Neuronal stem cell (in vitro differentiated cells): ENCODE measurements at regions not wholly inside any gene's neighbourhood (a gene's known extent, or its start where the extent isn't known, plus 50 kb on each side); places are given as distances from the start of the nearest gene placed in this dataset.

Source experiments
- DNase-seq: peaks from one replicate; pipeline ENCODE4 v3.0.0-alpha.2; 2013; ENCODE audit warnings: low spot score
- H2AFZ ChIP-seq: one replicate; pipeline ENCODE4 v1.6.1; 2013; ENCODE audit warnings: mild to moderate bottlenecking, low read length, inconsistent platforms
- H2AK5ac ChIP-seq: 2 replicates; pipeline ENCODE4 v1.6.1; 2013; ENCODE audit warnings: low read depth, mild to moderate bottlenecking, inconsistent platforms, low read length, moderate library complexity, mixed read lengths
- H2BK120ac ChIP-seq: 2 replicates; pipeline ENCODE4 v1.6.1; 2013; ENCODE audit warnings: low read depth, mild to moderate bottlenecking, inconsistent platforms, low read length, moderate library complexity, mixed read lengths
- H2BK12ac ChIP-seq: one replicate; pipeline ENCODE4 v1.6.1; 2013; ENCODE audit warnings: low read length, inconsistent platforms
- H2BK15ac ChIP-seq: 2 replicates; pipeline ENCODE4 v1.6.1; 2013; ENCODE audit warnings: mild to moderate bottlenecking, low read length, inconsistent platforms, mixed read lengths
- H2BK5ac ChIP-seq: one replicate; pipeline ENCODE4 v1.6.1; 2013; ENCODE audit warnings: inconsistent platforms, mild to moderate bottlenecking, low read length, moderate library complexity
- H3K14ac ChIP-seq: one replicate; pipeline ENCODE4 v1.6.1; 2013; ENCODE audit warnings: low read length, inconsistent platforms
- H3K18ac ChIP-seq: 2 replicates; pipeline ENCODE4 v1.6.1; 2013; ENCODE audit warnings: low read length, inconsistent platforms
- H3K23ac ChIP-seq: 2 replicates; pipeline ENCODE4 v1.6.1; 2013; ENCODE audit warnings: low read depth, mild to moderate bottlenecking, mixed read lengths, low read length, inconsistent platforms; ENCODE audit not compliant: poor library complexity
- H3K27ac ChIP-seq: replicated peaks from 3 replicates; pipeline ENCODE4 v1.5.1; 2013; ENCODE audit warnings: low read length, inconsistent platforms
- H3K27me3 ChIP-seq, 3 experiments: 2 replicates each; pipeline ENCODE4 v1.6.1; 2013; ENCODE audit warnings: low read length in 3 of 3, mild to moderate bottlenecking in 2 of 3, inconsistent platforms in 1 of 3, low read depth in 1 of 3, mixed read lengths in 1 of 3, moderate library complexity in 1 of 3; ENCODE audit not compliant: control insufficient read depth in 3 of 3, insufficient read depth in 3 of 3
- H3K36me3 ChIP-seq, 2 donors: replicated peaks in 1 of 2; 2 replicates each; pipeline ENCODE4 v1.6.1; 2013; ENCODE audit warnings: low read length in 2 of 2; ENCODE audit not compliant: control insufficient read depth in 2 of 2, insufficient read depth in 2 of 2
- H3K4ac ChIP-seq: 2 replicates; pipeline ENCODE4 v1.6.1; 2013; ENCODE audit warnings: inconsistent platforms, mild to moderate bottlenecking, low read length, moderate library complexity
- H3K4me1 ChIP-seq, 2 donors: 1 replicate in 1 of 2; 2 replicates in 1 of 2; pipeline ENCODE4 v1.6.1; 2013; ENCODE audit warnings: low read length in 2 of 2, low read depth in 1 of 2; ENCODE audit not compliant: control insufficient read depth in 2 of 2, insufficient read depth in 1 of 2
- H3K4me2 ChIP-seq: one replicate; pipeline ENCODE4 v1.6.1; 2013; ENCODE audit warnings: mild to moderate bottlenecking, low read length, inconsistent platforms; ENCODE audit not compliant: insufficient read depth, poor library complexity, severe bottlenecking
- H3K4me3 ChIP-seq, 2 donors: 2 replicates each; pipeline ENCODE4 v1.5.1; 2013; ENCODE audit warnings: low read length in 2 of 2, mild to moderate bottlenecking in 2 of 2, inconsistent platforms in 1 of 2, moderate library complexity in 1 of 2
- H3K79me1 ChIP-seq: one replicate; pipeline ENCODE4 v1.6.1; 2013; ENCODE audit warnings: low read depth, mild to moderate bottlenecking, inconsistent platforms, low read length, moderate library complexity
- H3K9ac ChIP-seq: one replicate; pipeline ENCODE4 v1.6.1; 2013; ENCODE audit warnings: mild to moderate bottlenecking, low read depth, low read length, inconsistent platforms; ENCODE audit not compliant: poor library complexity
- H3K9me3 ChIP-seq, 2 donors: replicated peaks in 1 of 2; 2 replicates each; pipeline versions ENCODE3 to v1.6.1; 2013; ENCODE audit warnings: low read length in 2 of 2, mild to moderate bottlenecking in 2 of 2, inconsistent platforms in 1 of 2, low read depth in 1 of 2, mixed read lengths in 1 of 2, moderate library complexity in 1 of 2; ENCODE audit not compliant: control insufficient read depth in 2 of 2, insufficient read depth in 1 of 2
- H4K8ac ChIP-seq: one replicate; pipeline ENCODE4 v1.6.1; 2013; ENCODE audit warnings: low read depth, mild to moderate bottlenecking, inconsistent platforms, low read length, moderate library complexity
- H4K91ac ChIP-seq: one replicate; pipeline ENCODE4 v1.6.1; 2013; ENCODE audit warnings: low read length, low read depth, mild to moderate bottlenecking, inconsistent platforms; ENCODE audit not compliant: poor library complexity
- WGBS, 2 donors: extraction: QIAGEN DNeasy Blood & Tissue Kit; methylation state at CpG; one replicate each; pipeline ENCODE4 v1.1.7; 2013; ENCODE audit warnings: missing lambda C conversion rate in 2 of 2, mixed read lengths in 1 of 2; ENCODE audit not compliant: insufficient read length in 2 of 2, insufficient replicate concordance in 1 of 2; ENCODE audit errors: extremely low coverage in 2 of 2; 5-methylcytosine and 5-hydroxymethylcytosine counted together

DNA sequence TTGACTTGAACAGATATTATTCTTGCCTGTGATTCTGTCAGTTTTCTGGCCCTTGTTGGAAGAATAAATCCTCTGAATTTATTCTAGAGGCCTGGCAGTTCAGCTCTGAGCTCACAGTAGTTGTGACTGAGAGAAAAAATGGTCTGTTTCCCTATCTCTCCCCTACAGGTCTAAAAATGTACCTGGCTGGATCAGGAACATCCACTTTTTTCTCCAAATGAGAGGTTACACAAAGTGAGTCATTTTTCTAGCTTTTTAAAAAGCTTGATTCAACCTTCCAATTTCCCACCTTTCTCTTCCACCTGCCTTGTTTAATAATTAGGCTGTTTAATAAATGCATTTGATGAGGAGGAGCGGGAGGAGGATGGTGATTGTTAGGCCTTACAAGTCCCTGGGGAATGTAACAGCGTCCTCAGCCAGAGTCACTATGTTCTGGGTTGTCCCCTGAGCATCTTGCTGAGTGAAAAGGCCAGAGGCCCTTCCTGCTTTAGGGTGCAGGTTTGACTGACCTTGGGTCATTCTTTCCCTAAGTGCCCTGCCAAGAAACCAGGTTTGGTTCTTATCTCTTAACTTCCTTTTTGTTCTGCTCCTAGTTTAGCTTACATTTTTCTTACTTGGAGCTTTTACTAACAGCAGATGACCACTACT, 91.7 kb upstream of the FUT8 start:
- H3K4ac ChIP-seq: no peak overlapping the region
- no peak overlapping the region for H2AK5ac ChIP-seq
- H2BK15ac ChIP-seq: no peak overlapping the region
- no peak for DNase-seq
- peaks cover 0 to 3% of the 10 kb centered on the region in 2 donors for H3K4me1 ChIP-seq
- no CpG with 5 or more reads among the region's 2 CpGs for WGBS, 2 donors
- H3K4me2 ChIP-seq: no peak overlapping the region
- peak overlapping the region; percentile 4 for H2BK12ac ChIP-seq
- H4K91ac ChIP-seq: no peak overlapping the region
- no peak overlapping the region for H2AFZ ChIP-seq
- H3K14ac ChIP-seq: no peak overlapping the region
- no peaks in the 10 kb centered on the region for H3K79me1 ChIP-seq
- no peak overlapping the region for H3K23ac ChIP-seq
- no peak overlapping the region for H3K9ac ChIP-seq
- no peaks in the 10 kb centered on the region for H3K27me3 ChIP-seq
- peaks cover 0 to 2% of the 10 kb centered on the region in 2 donors for H3K9me3 ChIP-seq
- no peak overlapping the region for H3K4me3 ChIP-seq
- no peak overlapping the region for H3K18ac ChIP-seq
- H3K36me3 ChIP-seq: no peaks in the 10 kb centered on the region
- H2BK5ac ChIP-seq: no peak overlapping the region
- H3K27ac ChIP-seq: no peak overlapping the region
- no peak overlapping the region for H4K8ac ChIP-seq
- no peak overlapping the region for H2BK120ac ChIP-seq

DNA sequence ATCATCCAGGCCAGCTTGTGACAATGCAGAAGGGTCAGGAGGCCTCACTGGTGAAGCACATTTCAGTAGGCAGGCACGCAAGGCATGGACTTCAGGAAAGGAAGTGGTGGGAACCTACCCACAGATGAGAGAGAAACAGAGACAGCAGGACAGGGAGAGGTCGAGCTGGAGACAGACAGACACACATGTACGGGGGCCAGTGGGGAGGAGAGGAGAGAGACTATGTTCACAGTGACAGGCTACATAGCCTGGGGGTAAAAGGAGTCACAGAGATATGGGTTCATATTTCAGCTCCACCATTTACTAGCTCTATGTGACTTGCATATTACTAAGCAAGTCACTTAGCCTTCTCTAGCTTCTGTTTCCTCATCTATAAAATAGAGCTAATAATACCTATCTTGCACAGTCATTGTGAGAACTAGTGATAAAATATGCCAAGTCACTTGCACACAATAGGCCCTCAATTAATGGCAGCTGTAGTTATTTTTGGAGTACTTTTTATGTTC, 91.1 kb upstream of the FUT8 start:
- H3K23ac ChIP-seq: no peak overlapping the region
- no peak for DNase-seq
- H2AFZ ChIP-seq: no peak overlapping the region
- no peak overlapping the region for H3K14ac ChIP-seq
- no peak overlapping the region for H4K8ac ChIP-seq
- no peaks in the 10 kb centered on the region for H3K27me3 ChIP-seq
- no peak overlapping the region for H3K9ac ChIP-seq
- H2BK15ac ChIP-seq: peak overlapping the region; percentile 18
- no peak overlapping the region for H3K27ac ChIP-seq
- H4K91ac ChIP-seq: no peak overlapping the region
- H3K4ac ChIP-seq: no peak overlapping the region
- no peak overlapping the region for H2BK120ac ChIP-seq
- no peak overlapping the region for H2AK5ac ChIP-seq
- no peaks in the 10 kb centered on the region for H3K36me3 ChIP-seq
- peak overlapping the region; percentile 4 for H2BK12ac ChIP-seq
- no peaks in the 10 kb centered on the region for H3K9me3 ChIP-seq
- H3K4me2 ChIP-seq: no peak overlapping the region
- peak overlapping the region; percentile 20 for H3K18ac ChIP-seq
- no peaks in the 10 kb centered on the region for H3K79me1 ChIP-seq
- H3K4me3 ChIP-seq: no peak overlapping the region
- H2BK5ac ChIP-seq: no peak overlapping the region
- H3K4me1 ChIP-seq: peaks cover 0 to 3% of the 10 kb centered on the region in 2 donors
- WGBS, 2 donors: no CpG with 5 or more reads among the region's 3 CpGs

DNA sequence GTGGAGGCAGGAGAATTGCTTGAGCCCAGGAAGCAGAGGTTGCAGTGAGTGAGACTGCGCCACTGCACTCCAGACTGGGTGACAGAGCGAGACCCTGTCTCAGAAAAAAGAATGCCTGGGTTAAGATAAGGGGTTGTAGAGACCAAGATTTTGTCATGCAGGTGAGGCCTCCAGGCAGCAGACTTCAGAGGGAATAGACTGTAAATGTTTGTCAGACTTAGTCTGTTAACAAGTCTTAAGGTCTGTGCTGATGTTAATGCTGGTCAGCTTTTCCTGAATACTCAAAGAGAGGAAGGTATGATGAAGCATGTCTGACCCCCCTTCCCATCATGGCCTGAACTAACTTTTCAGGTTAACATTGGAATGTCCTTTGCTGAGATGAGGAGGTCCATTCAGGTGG, 83.0 kb upstream of the FUT8 start:
- H2BK15ac ChIP-seq: no peak overlapping the region
- no peak overlapping the region for H3K4me2 ChIP-seq
- no peaks in the 10 kb centered on the region for H3K9me3 ChIP-seq
- H3K4me3 ChIP-seq: no peak overlapping the region
- no peak overlapping the region for H3K14ac ChIP-seq
- H3K18ac ChIP-seq: no peak overlapping the region
- H3K79me1 ChIP-seq: no peaks in the 10 kb centered on the region
- no peaks in the 10 kb centered on the region for H3K36me3 ChIP-seq
- H4K8ac ChIP-seq: no peak overlapping the region
- H2BK120ac ChIP-seq: no peak overlapping the region
- no peak overlapping the region for H2BK5ac ChIP-seq
- no peak overlapping the region for H3K9ac ChIP-seq
- H3K4me1 ChIP-seq: peaks cover 0 to 4% of the 10 kb centered on the region in 2 donors
- no peak overlapping the region for H2AFZ ChIP-seq
- WGBS, 2 donors: no CpG with 5 or more reads among the region's 2 CpGs
- no peak overlapping the region for H2AK5ac ChIP-seq
- H3K27me3 ChIP-seq: no peaks in the 10 kb centered on the region
- no peak overlapping the region for H3K27ac ChIP-seq
- no peak overlapping the region for H3K4ac ChIP-seq
- H2BK12ac ChIP-seq: no peak overlapping the region
- no peak overlapping the region for H4K91ac ChIP-seq
- H3K23ac ChIP-seq: no peak overlapping the region
- DNase-seq: no peak

DNA sequence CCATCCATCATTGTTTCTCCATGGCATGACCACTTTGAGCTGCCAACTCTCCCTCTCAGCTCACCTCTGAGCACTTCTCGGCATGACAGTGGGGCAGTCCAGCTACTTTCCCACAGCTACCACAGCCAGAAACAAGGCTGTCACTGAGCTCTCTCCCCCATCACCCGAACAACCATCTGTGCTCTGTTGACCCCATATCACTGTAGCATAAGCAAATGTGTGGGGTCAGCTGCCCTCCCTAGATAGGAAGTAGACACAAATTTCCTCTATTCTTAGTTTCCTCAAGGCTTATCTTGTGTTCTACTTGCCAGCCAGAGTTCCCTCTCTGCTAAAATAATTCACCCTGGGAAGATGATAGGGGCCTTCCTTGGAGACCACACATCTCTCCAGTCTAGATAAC, 82.6 kb upstream of the FUT8 start:
- H3K27me3 ChIP-seq: peaks cover 0 to 3% (median 0%) of the 10 kb centered on the region in 3 experiments
- H4K8ac ChIP-seq: no peak overlapping the region
- no peaks in the 10 kb centered on the region for H3K36me3 ChIP-seq
- H3K4me1 ChIP-seq: peaks cover 0 to 8% of the 10 kb centered on the region in 2 donors
- no peak overlapping the region for H2AFZ ChIP-seq
- H3K14ac ChIP-seq: no peak overlapping the region
- no peak overlapping the region for H2BK15ac ChIP-seq
- H3K4me3 ChIP-seq: no peak overlapping the region
- H3K23ac ChIP-seq: no peak overlapping the region
- H3K4ac ChIP-seq: no peak overlapping the region
- WGBS, 2 donors: no CpG with 5 or more reads among the region's 2 CpGs
- no peak overlapping the region for H3K18ac ChIP-seq
- no peak overlapping the region for H4K91ac ChIP-seq
- H3K9ac ChIP-seq: no peak overlapping the region
- H2AK5ac ChIP-seq: no peak overlapping the region
- no peak overlapping the region for H2BK12ac ChIP-seq
- H3K4me2 ChIP-seq: no peak overlapping the region
- no peak overlapping the region for H2BK5ac ChIP-seq
- no peak overlapping the region for H3K27ac ChIP-seq
- H3K79me1 ChIP-seq: no peaks in the 10 kb centered on the region
- no peak for DNase-seq
- H2BK120ac ChIP-seq: no peak overlapping the region
- H3K9me3 ChIP-seq: no peaks in the 10 kb centered on the region
